H1 (cell line): ENCODE measurements at regions not wholly inside any gene's neighbourhood (a gene's known extent, or its start where the extent isn't known, plus 50 kb on each side); places are given as distances from the start of the nearest gene placed in this dataset.

ENCODE experiments used
- ASH2L ChIP-seq: fragments of 200-600, 300-600 bp; sonication (generic); IDR thresholded peaks from one replicate; pipeline ENCODE4 v1.7.1; 2017; ENCODE audit warnings: low read length
- CEBPB ChIP-seq: IDR thresholded peaks from 2 replicates; pipeline ENCODE4 v1.6.1; 2012; ENCODE audit warnings: low read depth, low read length
- EGR1 ChIP-seq: IDR thresholded peaks from 2 replicates; pipeline ENCODE4 v1.6.1; 2011; ENCODE audit warnings: low read depth, low read length, borderline replicate concordance
- MAFK ChIP-seq: IDR thresholded peaks from 2 replicates; pipeline ENCODE4 v1.6.1; 2012; ENCODE audit warnings: low read depth, mild to moderate bottlenecking, improper control_type of control experiment, low read length
- MAX ChIP-seq: IDR thresholded peaks from 2 replicates; pipeline ENCODE4 v1.6.1; 2012; ENCODE audit warnings: inconsistent platforms
- POLR2A ChIP-seq, 2 experiments: IDR thresholded peaks; 1 replicate in 1 of 2; 2 replicates in 1 of 2; pipeline ENCODE4 v1.6.1; 2011; ENCODE audit warnings: low read depth in 2 of 2, low read length in 2 of 2, mild to moderate bottlenecking in 2 of 2; ENCODE audit errors: control extremely low read depth in 1 of 2
- POLR2AphosphoS5 ChIP-seq: IDR thresholded peaks from 2 replicates; pipeline ENCODE4 v1.6.1; 2011; ENCODE audit warnings: low read depth, low read length
- RAD21 ChIP-seq, 2 experiments: IDR thresholded peaks in 1 of 2; conservative IDR thresholded peaks in 1 of 2; 2 replicates each; pipeline ENCODE4 v1.6.1; 2011; ENCODE audit warnings: low read depth in 2 of 2, low read length in 2 of 2, improper control_type of control experiment in 1 of 2, inconsistent platforms in 1 of 2, mild to moderate bottlenecking in 1 of 2, moderate library complexity in 1 of 2
- SIRT6 ChIP-seq: IDR thresholded peaks from one replicate; pipeline ENCODE4 v1.7.1; 2012; ENCODE audit warnings: low read length, inconsistent platforms
- TF ChIP-seq, protein P1 (sequence below), 3 experiments: IDR thresholded peaks; 1 replicate in 2 of 3; 2 replicates in 1 of 3; pipeline versions ENCODE4 v1.5.1 to v1.6.1; 2011; ENCODE audit warnings: low read length in 3 of 3, mild to moderate bottlenecking in 3 of 3, inconsistent platforms in 2 of 3, low read depth in 1 of 3, moderate library complexity in 1 of 3; ENCODE audit not compliant: insufficient read depth in 1 of 3; ENCODE audit errors: control extremely low read depth in 1 of 3

- TF ChIP-seq, protein P1, sequence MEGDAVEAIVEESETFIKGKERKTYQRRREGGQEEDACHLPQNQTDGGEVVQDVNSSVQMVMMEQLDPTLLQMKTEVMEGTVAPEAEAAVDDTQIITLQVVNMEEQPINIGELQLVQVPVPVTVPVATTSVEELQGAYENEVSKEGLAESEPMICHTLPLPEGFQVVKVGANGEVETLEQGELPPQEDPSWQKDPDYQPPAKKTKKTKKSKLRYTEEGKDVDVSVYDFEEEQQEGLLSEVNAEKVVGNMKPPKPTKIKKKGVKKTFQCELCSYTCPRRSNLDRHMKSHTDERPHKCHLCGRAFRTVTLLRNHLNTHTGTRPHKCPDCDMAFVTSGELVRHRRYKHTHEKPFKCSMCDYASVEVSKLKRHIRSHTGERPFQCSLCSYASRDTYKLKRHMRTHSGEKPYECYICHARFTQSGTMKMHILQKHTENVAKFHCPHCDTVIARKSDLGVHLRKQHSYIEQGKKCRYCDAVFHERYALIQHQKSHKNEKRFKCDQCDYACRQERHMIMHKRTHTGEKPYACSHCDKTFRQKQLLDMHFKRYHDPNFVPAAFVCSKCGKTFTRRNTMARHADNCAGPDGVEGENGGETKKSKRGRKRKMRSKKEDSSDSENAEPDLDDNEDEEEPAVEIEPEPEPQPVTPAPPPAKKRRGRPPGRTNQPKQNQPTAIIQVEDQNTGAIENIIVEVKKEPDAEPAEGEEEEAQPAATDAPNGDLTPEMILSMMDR (IDR thresholded peaks at IDR 0.05; ENCODE audit: control extremely low read depth in 1 of 3, insufficient read depth in 1 of 3, low read depth in 1 of 3, low read length in 3 of 3) = no peak
- no peak for TF ChIP-seq EGR1
- TF ChIP-seq MAX = no peak
- no peak for TF ChIP-seq MAFK
- no peak for TF ChIP-seq SIRT6
- TF ChIP-seq ASH2L = no peak
- TF ChIP-seq POLR2A (IDR thresholded peaks at IDR 0.05; ENCODE audit: control extremely low read depth in 1 of 2, low read depth in 2 of 2, low read length in 2 of 2) = no peak
- TF ChIP-seq CEBPB = no peak
- TF ChIP-seq RAD21 (IDR thresholded peaks at IDR 0.05 in 1 of 2, conservative IDR thresholded peaks at IDR 0.05 in 1 of 2; ENCODE audit: low read depth in 2 of 2, low read length in 2 of 2) = no peak
- TF ChIP-seq POLR2AphosphoS5 = no peak
These were observed 51.0 kb upstream of the ELN start for GRCh38 chr7:73976761-73977618.
